ENCODE measurements at regions not wholly inside any gene's neighbourhood (a gene's known extent, or its start where the extent isn't known, plus 50 kb on each side); places are given as distances from the start of the nearest gene placed in this dataset.

DNA sequence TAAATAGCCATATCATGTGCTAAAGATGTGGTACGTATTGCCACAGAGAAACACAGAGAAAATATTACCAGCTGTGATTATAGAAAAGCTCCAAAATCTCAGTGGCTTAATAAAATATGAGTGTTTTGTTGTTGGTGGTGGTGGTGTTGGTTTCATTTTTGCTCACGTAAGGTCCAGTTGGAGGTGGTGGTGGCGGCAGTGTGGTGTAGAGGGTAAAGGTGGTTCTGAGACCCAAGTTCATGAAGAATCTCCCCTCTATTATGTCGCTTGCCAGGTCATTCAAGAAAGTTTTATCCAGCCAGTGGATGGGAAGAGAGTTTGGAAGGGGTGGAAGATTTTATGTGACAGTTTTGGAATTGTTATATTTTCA, 217.6 kb upstream of the SAMSN1 start:
- DNase-seq, result no peak
- no peaks in the 10 kb centered on the region for H3K36me3 ChIP-seq (ENCODE audit: low read depth, missing control alignments)
- intact Hi-C loops (cut with DNase I; ENCODE audit: low total_unique reads), result no loop called here
- H3K4me1 ChIP-seq, result peaks cover 4% of the 10 kb centered on the region
- no peaks in the 10 kb centered on the region for H3K27me3 ChIP-seq
- H3K9me3 ChIP-seq, result no peaks in the 10 kb centered on the region
- WGBS, 2 donors, result 56 to 88% methylated on average over 4 of the region's 4 CpGs
- TF ChIP-seq, protein P1, sequence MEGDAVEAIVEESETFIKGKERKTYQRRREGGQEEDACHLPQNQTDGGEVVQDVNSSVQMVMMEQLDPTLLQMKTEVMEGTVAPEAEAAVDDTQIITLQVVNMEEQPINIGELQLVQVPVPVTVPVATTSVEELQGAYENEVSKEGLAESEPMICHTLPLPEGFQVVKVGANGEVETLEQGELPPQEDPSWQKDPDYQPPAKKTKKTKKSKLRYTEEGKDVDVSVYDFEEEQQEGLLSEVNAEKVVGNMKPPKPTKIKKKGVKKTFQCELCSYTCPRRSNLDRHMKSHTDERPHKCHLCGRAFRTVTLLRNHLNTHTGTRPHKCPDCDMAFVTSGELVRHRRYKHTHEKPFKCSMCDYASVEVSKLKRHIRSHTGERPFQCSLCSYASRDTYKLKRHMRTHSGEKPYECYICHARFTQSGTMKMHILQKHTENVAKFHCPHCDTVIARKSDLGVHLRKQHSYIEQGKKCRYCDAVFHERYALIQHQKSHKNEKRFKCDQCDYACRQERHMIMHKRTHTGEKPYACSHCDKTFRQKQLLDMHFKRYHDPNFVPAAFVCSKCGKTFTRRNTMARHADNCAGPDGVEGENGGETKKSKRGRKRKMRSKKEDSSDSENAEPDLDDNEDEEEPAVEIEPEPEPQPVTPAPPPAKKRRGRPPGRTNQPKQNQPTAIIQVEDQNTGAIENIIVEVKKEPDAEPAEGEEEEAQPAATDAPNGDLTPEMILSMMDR (IDR thresholded peaks at IDR 0.05), result no peak
- TF ChIP-seq POLR2A (IDR thresholded peaks at IDR 0.05), result no peak
- H3K4me3 ChIP-seq, result no peak overlapping the region
- no peak overlapping the region for H3K27ac ChIP-seq

GRCh38 chr21:14762734-14763694, 216.9 kb upstream of the SAMSN1 start:
- peaks cover 4% of the 10 kb centered on the region for H3K4me1 ChIP-seq
- TF ChIP-seq, protein P1 (IDR thresholded peaks at IDR 0.05), result no peak
- TF ChIP-seq POLR2A (IDR thresholded peaks at IDR 0.05), result no peak
- 35 to 41% methylated on average over 4 of the region's 4 CpGs for WGBS, 2 donors
- H3K27me3 ChIP-seq, result no peaks in the 10 kb centered on the region
- no peak overlapping the region for H3K4me3 ChIP-seq
- H3K9me3 ChIP-seq, result no peaks in the 10 kb centered on the region
- H3K27ac ChIP-seq, result no peak overlapping the region
- H3K36me3 ChIP-seq (ENCODE audit: low read depth, missing control alignments), result no peaks in the 10 kb centered on the region
- DNase-seq, result no peak
- intact Hi-C loops (cut with DNase I; ENCODE audit: low total_unique reads), result no loop called here

GRCh38 chr21:14762327-14762726, 216.2 kb upstream of the SAMSN1 start:
- H3K4me1 ChIP-seq, result peaks cover 4% of the 10 kb centered on the region
- no peaks in the 10 kb centered on the region for H3K9me3 ChIP-seq
- DNase-seq, result no peak
- no peaks in the 10 kb centered on the region for H3K36me3 ChIP-seq (ENCODE audit: low read depth, missing control alignments)
- TF ChIP-seq, protein P1 (IDR thresholded peaks at IDR 0.05), result no peak
- TF ChIP-seq POLR2A (IDR thresholded peaks at IDR 0.05), result no peak
- H3K27ac ChIP-seq, result no peak overlapping the region
- 74 to 79% methylated on average over 1 of the region's 1 CpG for WGBS, 2 donors
- intact Hi-C loops (cut with DNase I; ENCODE audit: low total_unique reads), result no loop called here
- no peaks in the 10 kb centered on the region for H3K27me3 ChIP-seq
- no peak overlapping the region for H3K4me3 ChIP-seq

DNA sequence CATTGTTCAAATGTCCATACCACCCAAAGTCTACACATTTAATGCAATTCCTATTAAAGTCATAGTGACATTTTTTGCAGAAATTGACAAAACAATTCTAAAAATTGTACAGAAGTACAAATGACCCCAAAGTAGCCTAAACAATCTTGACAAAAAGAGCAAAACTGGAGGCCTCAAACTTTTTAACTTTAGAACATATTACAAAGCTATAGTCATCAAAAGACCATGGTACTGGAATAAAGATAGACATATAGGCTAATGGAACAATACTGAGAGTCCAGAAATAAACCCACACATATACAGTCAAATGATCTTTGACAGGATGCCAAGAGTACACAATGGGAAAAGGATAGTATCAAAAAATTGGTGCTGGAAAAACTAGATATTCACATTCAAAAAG, 213.2 kb upstream of the SAMSN1 start:
- no peaks in the 10 kb centered on the region for H3K27me3 ChIP-seq
- DNase-seq, result no peak
- no peaks in the 10 kb centered on the region for H3K36me3 ChIP-seq (ENCODE audit: low read depth, missing control alignments)
- TF ChIP-seq POLR2A (IDR thresholded peaks at IDR 0.05), result no peak
- TF ChIP-seq, protein P1 (IDR thresholded peaks at IDR 0.05), result no peak
- H3K27ac ChIP-seq, result no peak overlapping the region
- intact Hi-C loops (cut with DNase I; ENCODE audit: low total_unique reads), result no loop called here
- H3K4me3 ChIP-seq, result no peak overlapping the region
- H3K9me3 ChIP-seq, result no peaks in the 10 kb centered on the region
- H3K4me1 ChIP-seq, result peaks cover 4% of the 10 kb centered on the region

GRCh38 chr21:14758849-14759248, 212.7 kb upstream of the SAMSN1 start:
- peaks cover 4% of the 10 kb centered on the region for H3K4me1 ChIP-seq
- intact Hi-C loops (cut with DNase I; ENCODE audit: low total_unique reads), result no loop called here
- H3K36me3 ChIP-seq (ENCODE audit: low read depth, missing control alignments), result no peaks in the 10 kb centered on the region
- no peak overlapping the region for H3K27ac ChIP-seq
- H3K4me3 ChIP-seq, result no peak overlapping the region
- no peak for DNase-seq
- no peaks in the 10 kb centered on the region for H3K27me3 ChIP-seq
- no peaks in the 10 kb centered on the region for H3K9me3 ChIP-seq
- no peak for TF ChIP-seq POLR2A (IDR thresholded peaks at IDR 0.05)
- TF ChIP-seq, protein P1 (IDR thresholded peaks at IDR 0.05), result no peak
